Hepatocyte (in vitro differentiated cells): ENCODE measurements at regions not wholly inside any gene's neighbourhood (a gene's known extent, or its start where the extent isn't known, plus 50 kb on each side); places are given as distances from the start of the nearest gene placed in this dataset.
"Not testable (repeated sequence)": the region's sequence is repeated elsewhere in the genome, so short reads cannot be mapped to it uniquely, and the experiment has no call there.

Source experiments
- DNase-seq: peaks from one replicate; pipeline ENCODE4 v3.0.0-alpha.2; 2016; ENCODE audit warnings: low spot score
- H2AFZ ChIP-seq: fragments of 200-600 bp; sonication (generic); 2 replicates; pipeline ENCODE4 v1.6.0; 2016; ENCODE audit warnings: antibody characterized with exemption, mild to moderate bottlenecking
- H3K27ac ChIP-seq: fragments of 200-600 bp; sonication (generic); 2 replicates; pipeline ENCODE4 v1.5.1; 2016; ENCODE audit warnings: mild to moderate bottlenecking
- H3K27me3 ChIP-seq: fragments of 200-600 bp; sonication (generic); 2 replicates; pipeline ENCODE4 v1.6.1; 2016
- H3K36me3 ChIP-seq: fragments of 200-600 bp; sonication (generic); replicated peaks from 2 replicates; pipeline ENCODE4 v1.5.1; 2016; ENCODE audit warnings: low read depth; ENCODE audit not compliant: insufficient read depth
- H3K4me1 ChIP-seq: fragments of 200-600 bp; sonication (generic); 2 replicates; pipeline ENCODE4 v1.5.1; 2016; ENCODE audit warnings: mild to moderate bottlenecking, moderate library complexity; ENCODE audit not compliant: insufficient read depth
- H3K4me2 ChIP-seq: fragments of 200-600 bp; sonication (generic); 2 replicates; pipeline ENCODE4 v1.6.0; 2016
- H3K4me3 ChIP-seq: fragments of 200-600 bp; sonication (generic); 2 replicates; pipeline ENCODE4 v1.5.1; 2016; ENCODE audit warnings: mild to moderate bottlenecking
- H3K79me2 ChIP-seq: fragments of 200-600 bp; sonication (generic); 2 replicates; pipeline ENCODE4 v1.6.0; 2017; ENCODE audit warnings: mild to moderate bottlenecking
- H3K9me2 ChIP-seq: fragments of 200-600 bp; sonication (generic); replicated peaks from 2 replicates; pipeline ENCODE4 v1.6.0; 2017; ENCODE audit warnings: mild to moderate bottlenecking; ENCODE audit not compliant: insufficient read depth
- H3K9me3 ChIP-seq: fragments of 200-600 bp; sonication (generic); 2 replicates; pipeline ENCODE4 v1.5.1; 2016; ENCODE audit warnings: low read depth, mild to moderate bottlenecking
- H4K20me1 ChIP-seq: fragments of 200-600 bp; sonication (generic); 2 replicates; pipeline ENCODE4 v1.6.0; 2016; ENCODE audit warnings: mild to moderate bottlenecking; ENCODE audit not compliant: insufficient read depth, poor library complexity, severe bottlenecking
- CTCF ChIP-seq: fragments of 200-600 bp; sonication (generic); IDR thresholded peaks from 2 replicates; pipeline ENCODE4 v1.5.1; 2016; ENCODE audit warnings: antibody characterized with exemption, mild to moderate bottlenecking; ENCODE audit not compliant: poor library complexity
- EZH2 ChIP-seq: fragments of 200-600 bp; sonication (generic); IDR thresholded peaks from 2 replicates; pipeline ENCODE4 v1.6.1; 2016; ENCODE audit warnings: antibody characterized with exemption, mild to moderate bottlenecking, borderline replicate concordance
- EZH2phosphoT487 ChIP-seq: fragments of 200-600 bp; sonication (generic); IDR thresholded peaks from one replicate; pipeline ENCODE4 v1.6.1; 2018; ENCODE audit warnings: antibody characterized with exemption, mild to moderate bottlenecking, low read depth, moderate library complexity; ENCODE audit not compliant: unreplicated experiment, severe bottlenecking
- WGBS: methylation state at CpG from one replicate; pipeline ENCODE4 v1.1.6; 2016; ENCODE audit warnings: low lambda C conversion rate; ENCODE audit errors: missing lambda C conversion rate; 5-methylcytosine and 5-hydroxymethylcytosine counted together

DNA sequence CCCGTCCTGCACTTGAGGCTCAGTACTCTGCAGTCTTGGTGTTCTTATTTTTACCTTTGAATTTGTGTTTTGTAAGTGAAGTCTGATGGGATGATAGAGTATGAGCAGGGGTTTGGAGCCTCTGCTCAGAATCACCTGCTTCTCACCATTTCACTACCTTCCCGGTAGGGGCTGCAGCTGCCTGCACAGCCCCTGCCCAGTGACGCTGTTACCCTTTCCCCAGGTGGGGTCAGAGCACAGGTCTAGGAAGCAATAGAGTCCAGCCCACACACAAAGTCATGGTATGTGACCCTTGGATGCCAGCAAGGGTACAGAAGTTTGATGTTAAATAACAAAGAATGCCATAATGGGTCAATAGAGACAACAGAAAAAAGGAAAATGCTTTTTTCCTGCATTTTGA lies 101.8 kb upstream of the TCF21 start:
- Histone ChIP-seq H2AFZ (no peak overlapping the region), H3K9me2 (no peaks in the 10 kb centered on the region), H3K36me3 (no peaks in the 10 kb centered on the region), H3K4me3 (no peak overlapping the region), H3K9me3 (no peaks in the 10 kb centered on the region), H3K27ac (no peak overlapping the region), H3K79me2 (no peaks in the 10 kb centered on the region), H3K4me1 (no peaks in the 10 kb centered on the region), H3K4me2 (no peak overlapping the region), H4K20me1 (no peaks in the 10 kb centered on the region), H3K27me3 (no peaks in the 10 kb centered on the region)
- no peak for DNase-seq
- TF ChIP-seq CTCF (no peak), EZH2 (no peak), EZH2phosphoT487 (no peak)
- WGBS, result 79% methylated on average over 3 of the region's 3 CpGs

GRCh38 chr6:133787859-133788505 lies 100.9 kb upstream of the TCF21 start:
- Histone ChIP-seq H2AFZ (no peak overlapping the region), H3K9me2 (no peaks in the 10 kb centered on the region), H3K27me3 (no peaks in the 10 kb centered on the region), H4K20me1 (no peaks in the 10 kb centered on the region), H3K36me3 (no peaks in the 10 kb centered on the region), H3K27ac (no peak overlapping the region), H3K4me1 (no peaks in the 10 kb centered on the region), H3K9me3 (no peaks in the 10 kb centered on the region), H3K79me2 (no peaks in the 10 kb centered on the region), H3K4me3 (no peak overlapping the region), H3K4me2 (no peak overlapping the region)
- WGBS, result 93% methylated on average over 4 of the region's 4 CpGs
- no peak for TF ChIP-seq EZH2
- no peak for TF ChIP-seq EZH2phosphoT487
- TF ChIP-seq CTCF, result no peak
- DNase-seq, result no peak

- 84% methylated on average over 3 of the region's 3 CpGs for WGBS
- no peak for DNase-seq
- no peak for TF ChIP-seq EZH2phosphoT487
- no peak for TF ChIP-seq CTCF
- no peak for TF ChIP-seq EZH2
Measured at GRCh38 chr6:133788556-133788955, 100.4 kb upstream of the TCF21 start.

GRCh38 chr6:133789449-133789848 lies 99.5 kb upstream of the TCF21 start:
- WGBS, result 96% methylated on average over 1 of the region's 1 CpG
- not testable (repeated sequence) for H3K4me3 ChIP-seq, H4K20me1 ChIP-seq, H3K79me2 ChIP-seq, H3K4me2 ChIP-seq, H3K9me3 ChIP-seq, H3K27me3 ChIP-seq, H2AFZ ChIP-seq, H3K36me3 ChIP-seq, H3K4me1 ChIP-seq, H3K9me2 ChIP-seq, DNase-seq, H3K27ac ChIP-seq

More at GRCh38 chr6:133788556-133788955, 100.4 kb upstream of the TCF21 start:
- no peaks in the 10 kb centered on the region for H3K9me3 ChIP-seq
- H3K4me3 ChIP-seq, result no peak overlapping the region
- H3K4me2 ChIP-seq, result no peak overlapping the region
- no peaks in the 10 kb centered on the region for H4K20me1 ChIP-seq
- no peaks in the 10 kb centered on the region for H3K9me2 ChIP-seq
- H3K27ac ChIP-seq, result no peak overlapping the region
- H3K36me3 ChIP-seq, result no peaks in the 10 kb centered on the region
- H3K4me1 ChIP-seq, result no peaks in the 10 kb centered on the region
- no peaks in the 10 kb centered on the region for H3K79me2 ChIP-seq
- no peak overlapping the region for H2AFZ ChIP-seq
- no peaks in the 10 kb centered on the region for H3K27me3 ChIP-seq

- not testable (repeated sequence) for H3K9me3 ChIP-seq, H4K20me1 ChIP-seq, H3K36me3 ChIP-seq, H3K4me3 ChIP-seq, DNase-seq, H3K79me2 ChIP-seq, H3K9me2 ChIP-seq, H3K4me2 ChIP-seq, H3K4me1 ChIP-seq, H2AFZ ChIP-seq, H3K27me3 ChIP-seq, H3K27ac ChIP-seq
Measured at GRCh38 chr6:133790756-133791155, 98.2 kb upstream of the TCF21 start.

- not testable (repeated sequence) for DNase-seq, H3K9me3 ChIP-seq, H3K27ac ChIP-seq, H3K79me2 ChIP-seq, H3K4me3 ChIP-seq, H2AFZ ChIP-seq, H4K20me1 ChIP-seq, H3K4me1 ChIP-seq, H3K4me2 ChIP-seq, H3K9me2 ChIP-seq, H3K36me3 ChIP-seq, H3K27me3 ChIP-seq
- WGBS, result 92% methylated on average over 2 of the region's 2 CpGs
Measured at GRCh38 chr6:133795051-133795450, 93.9 kb upstream of the TCF21 start.
